ENCODE measurements at regions not wholly inside any gene's neighbourhood (a gene's known extent, or its start where the extent isn't known, plus 50 kb on each side); places are given as distances from the start of the nearest gene placed in this dataset.

DNA sequence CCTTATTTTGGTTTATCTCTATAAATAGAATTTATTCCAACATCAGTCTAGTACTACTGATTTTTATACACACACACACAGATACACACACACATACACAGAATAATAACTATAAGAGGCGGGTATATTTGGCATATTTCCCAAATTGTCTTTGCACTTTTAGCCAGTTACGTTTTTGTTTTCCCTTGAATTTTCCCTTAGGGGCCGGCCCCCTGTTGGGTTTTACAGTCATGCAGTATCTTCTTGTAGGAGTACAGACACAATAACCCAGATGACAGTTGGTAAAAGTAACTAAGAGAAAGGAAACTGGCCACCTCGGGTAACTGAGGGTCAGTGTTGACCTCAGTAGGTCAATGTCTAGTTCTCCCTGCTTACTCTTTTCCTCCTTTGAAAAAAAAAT lies 50.9 kb downstream of the DISP1 start:
- Histone ChIP-seq H3K18ac (ENCODE audit: low read depth, low read length) (no peak overlapping the region), H3K27me3 (ENCODE audit: control insufficient read depth, insufficient read depth, low read length) (no peaks in the 10 kb centered on the region), H4K5ac (ENCODE audit: low read depth, low read length) (no peak overlapping the region), H3K4me2 (ENCODE audit: low read depth, low read length) (no peak overlapping the region), H3K4me1 (ENCODE audit: control insufficient read depth, insufficient read depth, low read length) (no peaks in the 10 kb centered on the region), H3K14ac (replicated peaks; ENCODE audit: low read depth, low read length) (no peak overlapping the region), H2AK9ac (replicated peaks; ENCODE audit: low read depth, low read length, poor library complexity) (no peak overlapping the region), H3K9me1 (ENCODE audit: insufficient read depth, low read length) (no peaks in the 10 kb centered on the region), H2AFZ (replicated peaks; ENCODE audit: low read length, poor library complexity) (no peak overlapping the region), H2AK5ac (ENCODE audit: low read depth, low read length) (no peak overlapping the region), H2BK5ac (ENCODE audit: low read depth, low read length, poor library complexity, severe bottlenecking) (no peak overlapping the region), H2BK20ac (ENCODE audit: low read depth, low read length) (no peak overlapping the region), H2BK120ac (ENCODE audit: low read depth, low read length) (no peak overlapping the region), H2BK15ac (ENCODE audit: low read depth, low read length) (no peak overlapping the region), H4K91ac (ENCODE audit: insufficient read depth, low read depth, low read length) (no peak overlapping the region), H3K36me3 (ENCODE audit: control insufficient read depth, insufficient read depth, low read length) (no peaks in the 10 kb centered on the region), H3K27ac (ENCODE audit: insufficient read depth, low read length) (no peak overlapping the region), H3K79me1 (ENCODE audit: low read depth in 1 of 2, low read length in 2 of 2) (no peaks in the 10 kb centered on the region; a peak in 1 of 4 replicates), H3K4me3 (ENCODE audit: insufficient read depth, low read depth, low read length) (no peak overlapping the region), H3K9me3 (ENCODE audit: control insufficient read depth, insufficient read depth, low read length) (no peaks in the 10 kb centered on the region), H3K4ac (ENCODE audit: low read depth, low read length) (no peak overlapping the region), H4K8ac (ENCODE audit: low read depth in 2 of 2, low read length in 2 of 2) (no peak overlapping the region), H3K9ac (ENCODE audit: low read depth, low read length) (no peak overlapping the region), H3K23ac (ENCODE audit: low read depth, low read length) (no peak overlapping the region), H4K20me1 (ENCODE audit: insufficient read depth, low read length) (no peaks in the 10 kb centered on the region), H3K56ac (ENCODE audit: extremely low read depth, insufficient read depth, low read length) (0 out of 2 replicates have a peak overlapping the region, but pooled peaks have one; percentile 3)
- no TSS peak for BruUV-seq (replicated peaks)
- intact Hi-C loops (cut with micrococcal nuclease): no loop called here
- no peak for ATAC-seq (ENCODE audit: low read depth)
- DNase-seq: no peak
- dilution Hi-C loops (cut with HindIII; ENCODE audit: low sequenced_read_pairs, unreplicated experiment): no loop called here
- in situ Hi-C loops (cut with MboI; ENCODE audit: low sequenced_read_pairs): no loop called here
- ChIA-PET POLR2A (ENCODE audit: unreplicated experiment) (no interaction called here), CTCF (no interaction called here)
- TF ChIP-seq MAZ (IDR thresholded peaks at IDR 0.05; ENCODE audit: borderline replicate concordance, low read depth, low read length) (no peak), MAFK (IDR thresholded peaks at IDR 0.05; ENCODE audit: low read depth, low read length) (no peak), POLR2A (IDR thresholded peaks at IDR 0.05; ENCODE audit: low read depth, low read length) (no peak), RAD21 (IDR thresholded peaks at IDR 0.05; ENCODE audit: low read length) (no peak), NFE2L2 (IDR thresholded peaks at IDR 0.05; ENCODE audit: low read depth, low read length) (no peak), MXI1 (IDR thresholded peaks at IDR 0.05; ENCODE audit: borderline replicate concordance, low read depth, low read length) (no peak), RCOR1 (IDR thresholded peaks at IDR 0.05; ENCODE audit: insufficient replicate concordance, low read length) (no peak), CEBPB (IDR thresholded peaks at IDR 0.05; ENCODE audit: low read depth, low read length) (no peak), FOS (IDR thresholded peaks at IDR 0.05; ENCODE audit: low read depth, low read length) (no peak)
- TF ChIP-seq, protein P1, sequence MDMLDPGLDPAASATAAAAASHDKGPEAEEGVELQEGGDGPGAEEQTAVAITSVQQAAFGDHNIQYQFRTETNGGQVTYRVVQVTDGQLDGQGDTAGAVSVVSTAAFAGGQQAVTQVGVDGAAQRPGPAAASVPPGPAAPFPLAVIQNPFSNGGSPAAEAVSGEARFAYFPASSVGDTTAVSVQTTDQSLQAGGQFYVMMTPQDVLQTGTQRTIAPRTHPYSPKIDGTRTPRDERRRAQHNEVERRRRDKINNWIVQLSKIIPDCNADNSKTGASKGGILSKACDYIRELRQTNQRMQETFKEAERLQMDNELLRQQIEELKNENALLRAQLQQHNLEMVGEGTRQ (IDR thresholded peaks at IDR 0.05; ENCODE audit: low read depth, low read length): no peak
- no CpG with 5 or more reads among the region's 4 CpGs for WGBS, 2 experiments (ENCODE audit: extremely low coverage in 2 of 2, insufficient read length in 1 of 2)
